PC-3 (cell line): ENCODE measurements at regions not wholly inside any gene's neighbourhood (a gene's known extent, or its start where the extent isn't known, plus 50 kb on each side); places are given as distances from the start of the nearest gene placed in this dataset.

Experiments
- EZH2 ChIP-seq: fragments of 300-600 bp; sonication (generic); IDR thresholded peaks from one replicate; pipeline ENCODE4 v1.6.1; 2017; ENCODE audit warnings: antibody characterized with exemption, mild to moderate bottlenecking, low read length; ENCODE audit not compliant: unreplicated experiment
- EZH2phosphoT487 ChIP-seq: fragments of 300-600 bp; sonication (generic); IDR thresholded peaks from 2 replicates; pipeline ENCODE4 v1.6.1; 2018; ENCODE audit warnings: mild to moderate bottlenecking, antibody characterized with exemption, low read length, borderline replicate concordance
- TF ChIP-seq, protein P1 (sequence below): fragments of 300-600 bp; sonication (generic); conservative IDR thresholded peaks from 2 replicates; pipeline ENCODE4 v1.5.1; 2017; ENCODE audit warnings: antibody characterized with exemption, low read depth, mild to moderate bottlenecking, low read length

DNA sequence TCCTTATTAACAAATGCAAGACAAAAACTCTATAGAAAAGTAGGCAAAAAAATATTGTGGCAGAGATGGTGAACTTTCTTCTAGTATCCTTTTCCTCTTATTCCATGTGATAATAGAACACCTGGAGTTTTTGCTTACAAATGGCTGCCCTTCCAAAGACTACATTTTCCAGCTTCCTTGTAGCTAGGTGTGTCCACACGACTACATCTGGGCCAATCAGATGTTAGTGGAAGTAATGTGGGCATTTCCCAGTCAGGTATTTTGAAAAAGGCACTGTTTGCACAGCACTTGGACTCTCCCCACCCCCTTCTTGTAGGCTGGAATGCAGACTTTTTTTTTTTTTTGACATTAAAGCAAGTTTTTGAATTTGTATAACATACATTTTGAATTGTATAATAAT is 105.5 kb upstream of the TBX20 start:
- TF ChIP-seq, protein P1, sequence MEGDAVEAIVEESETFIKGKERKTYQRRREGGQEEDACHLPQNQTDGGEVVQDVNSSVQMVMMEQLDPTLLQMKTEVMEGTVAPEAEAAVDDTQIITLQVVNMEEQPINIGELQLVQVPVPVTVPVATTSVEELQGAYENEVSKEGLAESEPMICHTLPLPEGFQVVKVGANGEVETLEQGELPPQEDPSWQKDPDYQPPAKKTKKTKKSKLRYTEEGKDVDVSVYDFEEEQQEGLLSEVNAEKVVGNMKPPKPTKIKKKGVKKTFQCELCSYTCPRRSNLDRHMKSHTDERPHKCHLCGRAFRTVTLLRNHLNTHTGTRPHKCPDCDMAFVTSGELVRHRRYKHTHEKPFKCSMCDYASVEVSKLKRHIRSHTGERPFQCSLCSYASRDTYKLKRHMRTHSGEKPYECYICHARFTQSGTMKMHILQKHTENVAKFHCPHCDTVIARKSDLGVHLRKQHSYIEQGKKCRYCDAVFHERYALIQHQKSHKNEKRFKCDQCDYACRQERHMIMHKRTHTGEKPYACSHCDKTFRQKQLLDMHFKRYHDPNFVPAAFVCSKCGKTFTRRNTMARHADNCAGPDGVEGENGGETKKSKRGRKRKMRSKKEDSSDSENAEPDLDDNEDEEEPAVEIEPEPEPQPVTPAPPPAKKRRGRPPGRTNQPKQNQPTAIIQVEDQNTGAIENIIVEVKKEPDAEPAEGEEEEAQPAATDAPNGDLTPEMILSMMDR: no peak
- TF ChIP-seq EZH2 (no peak), EZH2phosphoT487 (no peak)
